ENCODE measurements at regions not wholly inside any gene's neighbourhood (a gene's known extent, or its start where the extent isn't known, plus 50 kb on each side); places are given as distances from the start of the nearest gene placed in this dataset.

DNA sequence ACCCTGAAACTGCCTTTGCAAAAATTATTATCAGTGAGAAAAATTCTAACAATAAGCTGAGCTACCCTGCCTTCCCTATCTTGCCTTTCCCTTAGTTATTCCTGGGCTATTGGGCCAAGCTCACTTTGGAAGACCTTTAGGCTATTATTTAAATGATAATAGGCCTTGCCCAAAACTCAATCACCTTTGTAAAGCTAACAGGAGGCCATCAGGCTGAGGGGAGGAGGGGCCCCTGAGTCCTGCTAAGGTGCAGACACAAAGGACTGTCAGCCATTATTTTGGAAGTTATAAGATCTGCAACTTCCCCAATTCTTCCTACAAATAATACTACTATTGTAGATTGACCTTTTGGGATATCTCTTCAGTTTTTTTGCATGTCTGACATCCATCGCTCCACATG lies 278.8 kb upstream of the DIAPH2 start:
- TF ChIP-seq POLR2A (IDR thresholded peaks at IDR 0.05) = no peak
- TF ChIP-seq, protein P1, sequence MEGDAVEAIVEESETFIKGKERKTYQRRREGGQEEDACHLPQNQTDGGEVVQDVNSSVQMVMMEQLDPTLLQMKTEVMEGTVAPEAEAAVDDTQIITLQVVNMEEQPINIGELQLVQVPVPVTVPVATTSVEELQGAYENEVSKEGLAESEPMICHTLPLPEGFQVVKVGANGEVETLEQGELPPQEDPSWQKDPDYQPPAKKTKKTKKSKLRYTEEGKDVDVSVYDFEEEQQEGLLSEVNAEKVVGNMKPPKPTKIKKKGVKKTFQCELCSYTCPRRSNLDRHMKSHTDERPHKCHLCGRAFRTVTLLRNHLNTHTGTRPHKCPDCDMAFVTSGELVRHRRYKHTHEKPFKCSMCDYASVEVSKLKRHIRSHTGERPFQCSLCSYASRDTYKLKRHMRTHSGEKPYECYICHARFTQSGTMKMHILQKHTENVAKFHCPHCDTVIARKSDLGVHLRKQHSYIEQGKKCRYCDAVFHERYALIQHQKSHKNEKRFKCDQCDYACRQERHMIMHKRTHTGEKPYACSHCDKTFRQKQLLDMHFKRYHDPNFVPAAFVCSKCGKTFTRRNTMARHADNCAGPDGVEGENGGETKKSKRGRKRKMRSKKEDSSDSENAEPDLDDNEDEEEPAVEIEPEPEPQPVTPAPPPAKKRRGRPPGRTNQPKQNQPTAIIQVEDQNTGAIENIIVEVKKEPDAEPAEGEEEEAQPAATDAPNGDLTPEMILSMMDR (IDR thresholded peaks at IDR 0.05) = no peak

Measured in testis (tissue), 2 donors.